Astrocyte (in vitro differentiated cells and primary cell): ENCODE measurements at regions not wholly inside any gene's neighbourhood (a gene's known extent, or its start where the extent isn't known, plus 50 kb on each side); places are given as distances from the start of the nearest gene placed in this dataset.

ENCODE experiments used
- EZH2 ChIP-seq: IDR thresholded peaks from 2 replicates; pipeline ENCODE4 v1.6.1; 2012; ENCODE audit warnings: mild to moderate bottlenecking, low read length, inconsistent platforms; ENCODE audit not compliant: insufficient read depth
- TF ChIP-seq, protein P1 (sequence below): IDR thresholded peaks from 2 replicates; pipeline ENCODE4 v1.5.1; 2011; ENCODE audit warnings: low read depth, mild to moderate bottlenecking, inconsistent platforms, low read length, moderate library complexity; ENCODE audit not compliant: insufficient read depth

DNA sequence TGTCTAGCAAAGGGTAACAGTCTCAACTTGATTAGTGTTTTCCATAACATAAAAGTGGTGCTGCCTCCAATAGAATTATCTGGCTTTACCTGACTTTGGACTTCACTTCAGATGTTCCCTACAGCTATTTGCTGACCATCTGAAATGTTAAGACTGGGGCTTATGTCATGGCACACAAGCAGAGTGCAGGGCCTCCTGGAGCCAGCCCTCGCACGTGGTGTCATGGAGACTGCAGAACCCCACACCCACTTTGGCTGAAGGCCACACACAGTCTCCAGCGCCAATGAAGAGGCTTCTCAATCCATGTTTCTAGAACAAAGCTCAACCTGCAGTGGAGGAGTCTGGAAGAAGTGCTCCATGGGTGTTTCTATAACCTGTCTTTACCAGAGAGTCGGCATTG is 169.6 kb upstream of the FRMD6 start:
- TF ChIP-seq, protein P1, sequence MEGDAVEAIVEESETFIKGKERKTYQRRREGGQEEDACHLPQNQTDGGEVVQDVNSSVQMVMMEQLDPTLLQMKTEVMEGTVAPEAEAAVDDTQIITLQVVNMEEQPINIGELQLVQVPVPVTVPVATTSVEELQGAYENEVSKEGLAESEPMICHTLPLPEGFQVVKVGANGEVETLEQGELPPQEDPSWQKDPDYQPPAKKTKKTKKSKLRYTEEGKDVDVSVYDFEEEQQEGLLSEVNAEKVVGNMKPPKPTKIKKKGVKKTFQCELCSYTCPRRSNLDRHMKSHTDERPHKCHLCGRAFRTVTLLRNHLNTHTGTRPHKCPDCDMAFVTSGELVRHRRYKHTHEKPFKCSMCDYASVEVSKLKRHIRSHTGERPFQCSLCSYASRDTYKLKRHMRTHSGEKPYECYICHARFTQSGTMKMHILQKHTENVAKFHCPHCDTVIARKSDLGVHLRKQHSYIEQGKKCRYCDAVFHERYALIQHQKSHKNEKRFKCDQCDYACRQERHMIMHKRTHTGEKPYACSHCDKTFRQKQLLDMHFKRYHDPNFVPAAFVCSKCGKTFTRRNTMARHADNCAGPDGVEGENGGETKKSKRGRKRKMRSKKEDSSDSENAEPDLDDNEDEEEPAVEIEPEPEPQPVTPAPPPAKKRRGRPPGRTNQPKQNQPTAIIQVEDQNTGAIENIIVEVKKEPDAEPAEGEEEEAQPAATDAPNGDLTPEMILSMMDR = no peak
- TF ChIP-seq EZH2 = no peak
